Lung (tissue), 11 donors: ENCODE measurements at regions not wholly inside any gene's neighbourhood (a gene's known extent, or its start where the extent isn't known, plus 50 kb on each side); places are given as distances from the start of the nearest gene placed in this dataset.

Source experiments
- ATAC-seq: fragments of 200-7000 bp; cut with Tn5 transposase; one replicate; pipeline ENCODE4 v1.9.1; 2020; ENCODE audit warnings: moderate number of reproducible peaks; ENCODE audit not compliant: insufficient read depth, low FRiP score
- DNase-seq, 3 donors: peaks; one replicate each; pipeline ENCODE4 v3.0.0-alpha.2; 2013 to 2017
- H3K27ac ChIP-seq, 2 donors: one replicate each; pipeline ENCODE4 v1.5.1; 2013; ENCODE audit warnings: mild to moderate bottlenecking in 2 of 2, moderate library complexity in 2 of 2, control low read depth in 1 of 2, inconsistent platforms in 1 of 2, low read depth in 1 of 2, low read length in 1 of 2
- H3K27me3 ChIP-seq, 3 donors: one replicate each; pipeline ENCODE4 v1.5.1; 2013; ENCODE audit warnings: low read length in 2 of 3; ENCODE audit not compliant: control insufficient read depth in 3 of 3, insufficient read depth in 3 of 3
- H3K36me3 ChIP-seq, 4 donors: one replicate each; pipeline ENCODE4 v1.5.1; 2013; ENCODE audit warnings: low read length in 4 of 4, mild to moderate bottlenecking in 1 of 4, moderate library complexity in 1 of 4; ENCODE audit not compliant: control insufficient read depth in 4 of 4, insufficient read depth in 4 of 4
- H3K4me1 ChIP-seq, 5 donors: one replicate each; pipeline ENCODE4 v1.5.1; 2013; ENCODE audit warnings: low read length in 5 of 5, mild to moderate bottlenecking in 2 of 5, moderate library complexity in 1 of 5; ENCODE audit not compliant: control insufficient read depth in 5 of 5, insufficient read depth in 5 of 5
- H3K4me3 ChIP-seq: one replicate; pipeline ENCODE4 v1.5.1; 2013; ENCODE audit warnings: mild to moderate bottlenecking, control low read depth, moderate library complexity
- H3K9ac ChIP-seq, 2 donors: one replicate each; pipeline ENCODE4 v1.5.1; 2013; ENCODE audit warnings: low read length in 2 of 2, control low read depth in 1 of 2; ENCODE audit not compliant: insufficient read depth in 1 of 2
- H3K9me3 ChIP-seq, 4 donors: one replicate each; pipeline ENCODE4 v1.5.1; 2013; ENCODE audit warnings: low read length in 3 of 4, mild to moderate bottlenecking in 1 of 4, moderate library complexity in 1 of 4; ENCODE audit not compliant: control insufficient read depth in 4 of 4, insufficient read depth in 3 of 4
- WGBS, 2 donors: extraction: QIAGEN DNeasy Blood & Tissue Kit; methylation state at CpG; one replicate each; pipeline ENCODE4 v1.1.7; 2013; 5-methylcytosine and 5-hydroxymethylcytosine counted together
- TF ChIP-seq, protein P1 (sequence below): IDR thresholded peaks from 2 replicates; pipeline ENCODE4 v1.5.1; 2012; ENCODE audit warnings: mild to moderate bottlenecking; ENCODE audit errors: control extremely low read depth, extremely low read depth
- donor health status: control.
- donor health status: control.
- donor health status: Bipolar disorder and iron deficiency.
- donor health status: healthy.
- donor health status: DM: yes; HTN: yes; CAD: no.

GRCh38 chr2:196549052-196549451, 90.5 kb upstream of the CCDC150 start:
- Histone ChIP-seq H3K9me3 (no peaks in the 10 kb centered on the region), H3K27ac (no peak overlapping the region), H3K4me3 (no peak overlapping the region), H3K9ac (no peak overlapping the region), H3K4me1 (peaks cover 0 to 3% (median 0%) of the 10 kb centered on the region in 5 donors), H3K36me3 (no peaks in the 10 kb centered on the region), H3K27me3 (no peaks in the 10 kb centered on the region)
- TF ChIP-seq, protein P1, sequence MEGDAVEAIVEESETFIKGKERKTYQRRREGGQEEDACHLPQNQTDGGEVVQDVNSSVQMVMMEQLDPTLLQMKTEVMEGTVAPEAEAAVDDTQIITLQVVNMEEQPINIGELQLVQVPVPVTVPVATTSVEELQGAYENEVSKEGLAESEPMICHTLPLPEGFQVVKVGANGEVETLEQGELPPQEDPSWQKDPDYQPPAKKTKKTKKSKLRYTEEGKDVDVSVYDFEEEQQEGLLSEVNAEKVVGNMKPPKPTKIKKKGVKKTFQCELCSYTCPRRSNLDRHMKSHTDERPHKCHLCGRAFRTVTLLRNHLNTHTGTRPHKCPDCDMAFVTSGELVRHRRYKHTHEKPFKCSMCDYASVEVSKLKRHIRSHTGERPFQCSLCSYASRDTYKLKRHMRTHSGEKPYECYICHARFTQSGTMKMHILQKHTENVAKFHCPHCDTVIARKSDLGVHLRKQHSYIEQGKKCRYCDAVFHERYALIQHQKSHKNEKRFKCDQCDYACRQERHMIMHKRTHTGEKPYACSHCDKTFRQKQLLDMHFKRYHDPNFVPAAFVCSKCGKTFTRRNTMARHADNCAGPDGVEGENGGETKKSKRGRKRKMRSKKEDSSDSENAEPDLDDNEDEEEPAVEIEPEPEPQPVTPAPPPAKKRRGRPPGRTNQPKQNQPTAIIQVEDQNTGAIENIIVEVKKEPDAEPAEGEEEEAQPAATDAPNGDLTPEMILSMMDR = no peak
- ATAC-seq = no peak
- 92 to 97% methylated on average over 3 of the region's 3 CpGs for WGBS, 2 donors
- no peak for DNase-seq

DNA sequence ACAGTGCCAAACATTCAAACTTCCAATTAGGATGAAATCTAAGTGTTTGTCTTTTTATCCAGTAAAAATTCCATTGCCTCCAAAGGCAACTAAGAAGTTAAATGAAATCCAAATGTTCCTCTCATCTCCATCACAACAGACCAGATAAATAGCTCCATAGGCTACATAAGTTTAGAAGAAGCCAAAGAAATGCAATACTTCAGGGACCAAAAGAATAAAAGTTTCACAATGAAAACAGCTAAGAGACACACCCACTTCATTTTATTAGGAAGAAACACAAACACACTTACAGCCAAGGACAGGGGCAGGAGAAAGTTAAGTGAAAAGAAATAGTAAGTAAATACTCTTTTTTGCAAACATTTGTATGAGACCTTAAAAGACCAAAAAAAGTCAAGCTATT, 88.5 kb upstream of the CCDC150 start:
- no peak overlapping the region for H3K4me3 ChIP-seq
- H3K9me3 ChIP-seq = no peaks in the 10 kb centered on the region
- H3K9ac ChIP-seq = no peak overlapping the region
- TF ChIP-seq, protein P1 = no peak
- no peak for ATAC-seq
- no peaks in the 10 kb centered on the region for H3K27me3 ChIP-seq
- no peak for DNase-seq
- H3K36me3 ChIP-seq = no peaks in the 10 kb centered on the region
- H3K4me1 ChIP-seq = peaks cover 0 to 3% (median 0%) of the 10 kb centered on the region in 5 donors
- H3K27ac ChIP-seq = no peak overlapping the region

GRCh38 chr2:196555161-196555560, 84.4 kb upstream of the CCDC150 start:
- TF ChIP-seq, protein P1 = no peak
- Histone ChIP-seq H3K4me1 (no peaks in the 10 kb centered on the region), H3K9ac (no peak overlapping the region), H3K27me3 (no peaks in the 10 kb centered on the region), H3K4me3 (no peak overlapping the region), H3K27ac (no peak overlapping the region), H3K9me3 (no peaks in the 10 kb centered on the region), H3K36me3 (no peaks in the 10 kb centered on the region)
- WGBS, 2 donors = 92 to 99% methylated on average over 3 of the region's 3 CpGs
- ATAC-seq (no peak), DNase-seq (no peak)

GRCh38 chr2:196555726-196556125, 83.8 kb upstream of the CCDC150 start:
- Histone ChIP-seq H3K27me3 (no peaks in the 10 kb centered on the region), H3K4me1 (no peaks in the 10 kb centered on the region), H3K27ac (no peak overlapping the region), H3K36me3 (no peaks in the 10 kb centered on the region), H3K9me3 (no peaks in the 10 kb centered on the region), H3K9ac (no peak overlapping the region), H3K4me3 (no peak overlapping the region)
- TF ChIP-seq, protein P1 = no peak
- ATAC-seq = no peak
- WGBS, 2 donors = 73 to 84% methylated on average over 1 of the region's 1 CpG
- no peak for DNase-seq
